A549 (cell line): ENCODE measurements at regions not wholly inside any gene's neighbourhood (a gene's known extent, or its start where the extent isn't known, plus 50 kb on each side); places are given as distances from the start of the nearest gene placed in this dataset.

ENCODE experiments used
- ATAC-seq, 2 experiments: fragments of 200-7000 bp in 1 of 2; fragments of >200 bp in 1 of 2; cut with Nextera tagmentation in 1 of 2; cut with Tn5 transposase in 1 of 2; 3 replicates each; pipeline versions ENCODE4 v1.8.0 to v1.9.1; 2018 to 2020; ENCODE audit warnings: mild to moderate bottlenecking in 1 of 2, moderate library complexity in 1 of 2
- CTCF ChIA-PET: fragments of 300-600 bp; sonication (Branson Sonifier 250); formaldehyde crosslinking; extraction: SDS; loops from one replicate; lab custom pipeline; 2021; ENCODE audit warnings: antibody characterized with exemption, inconsistent platforms; lab: Yijun Ruan, JAX
- POLR2A ChIA-PET: fragments of 350-600 bp; formaldehyde crosslinking; extraction: SDS; loops from one replicate; lab custom pipeline; 2021; ENCODE audit warnings: antibody characterized with exemption, inconsistent platforms; lab: Yijun Ruan, JAX
- DNase-seq, 2 experiments: peaks; one replicate each; pipeline versions ENCODE4 v3.0.0 to v3.0.0-alpha.2; 2011 to 2016; ENCODE audit warnings: low read depth in 1 of 2, low spot score in 1 of 2
- FAIRE-seq: peaks from 2 replicates; lab custom pipeline; 2011; peaks lifted over from hg19 to GRCh38; lab: Jason Lieb, UNC
- H3K27ac ChIP-seq, 2 experiments: fragments of >200 bp; sonication (Bioruptor Twin); formaldehyde crosslinking; 3 replicates each; pipeline ENCODE4 v1.5.1; 2016 to 2017
- H3K4me1 ChIP-seq: fragments of >200 bp; sonication (Bioruptor Twin); formaldehyde crosslinking; 3 replicates; pipeline ENCODE4 v1.6.1; 2016
- H3K4me2 ChIP-seq: fragments of >200 bp; sonication (Bioruptor Twin); formaldehyde crosslinking; 3 replicates; pipeline ENCODE4 v1.6.1; 2016
- H3K4me3 ChIP-seq: fragments of >200 bp; sonication (Bioruptor Twin); formaldehyde crosslinking; 3 replicates; pipeline ENCODE4 v1.5.1; 2016
- H3K9me3 ChIP-seq: fragments of >200 bp; sonication (Bioruptor Twin); formaldehyde crosslinking; 3 replicates; pipeline ENCODE4 v1.6.1; 2016
- CHD2 ChIP-seq: fragments of 150-350 bp; IDR thresholded peaks from 2 replicates; pipeline ENCODE4 v1.6.1; 2014; ENCODE audit warnings: low read length; ENCODE audit not compliant: partially characterized antibody
- CTCF ChIP-seq: fragments of >200 bp; sonication (Bioruptor Twin); formaldehyde crosslinking; IDR thresholded peaks from 3 replicates; pipeline ENCODE4 v1.5.1; 2016
- E2F6 ChIP-seq: IDR thresholded peaks from 2 replicates; pipeline ENCODE4 v1.6.1; 2012; ENCODE audit warnings: low read depth, borderline replicate concordance
- EHF ChIP-seq: fragments of 250-450 bp; sonication (Bioruptor Pico); IDR thresholded peaks from 2 replicates; pipeline ENCODE4 v1.5.0; 2020; ENCODE audit warnings: mild to moderate bottlenecking
- EP300 ChIP-seq, 2 experiments: fragments of >200 bp; sonication (Bioruptor Twin); formaldehyde crosslinking; IDR thresholded peaks; 2 replicates in 1 of 2; 3 replicates in 1 of 2; pipeline ENCODE4 v1.6.1; 2016 to 2017
- FOSL2 ChIP-seq, 2 experiments: fragments of 450-650 bp in 1 of 2; fragments of >200 bp in 1 of 2; sonication (Bioruptor Twin) in 1 of 2; formaldehyde crosslinking; IDR thresholded peaks; 2 replicates each; pipeline versions ENCODE4 v1.5.0 to v1.6.1; 2016 to 2020; ENCODE audit warnings: mild to moderate bottlenecking in 1 of 2, moderate library complexity in 1 of 2
- FOXS1 ChIP-seq: fragments of 250-450 bp; sonication (Bioruptor Pico); IDR thresholded peaks from 2 replicates; pipeline ENCODE4 v1.5.0; 2020; ENCODE audit warnings: mild to moderate bottlenecking, moderate library complexity
- GATA3 ChIP-seq: IDR thresholded peaks from 2 replicates; pipeline ENCODE4 v1.6.1; 2012; ENCODE audit warnings: borderline replicate concordance
- HOXA7 ChIP-seq: fragments of 250-450 bp; sonication (Bioruptor Pico); IDR thresholded peaks from 2 replicates; pipeline ENCODE4 v1.5.0; 2020; ENCODE audit warnings: mild to moderate bottlenecking, moderate library complexity
- HOXB13 ChIP-seq: fragments of 250-450 bp; sonication (Bioruptor Pico); IDR thresholded peaks from 2 replicates; pipeline ENCODE4 v1.5.0; 2020; ENCODE audit warnings: low read depth, mild to moderate bottlenecking, moderate library complexity
- JUNB ChIP-seq: fragments of >200 bp; sonication (Bioruptor Twin); formaldehyde crosslinking; IDR thresholded peaks from 2 replicates; pipeline ENCODE4 v1.6.1; 2016
- KDM1A ChIP-seq: fragments of 200-600 bp; sonication (generic); IDR thresholded peaks from 2 replicates; pipeline ENCODE4 v1.6.1; 2016; ENCODE audit warnings: low read depth, mild to moderate bottlenecking
- MAFK ChIP-seq: fragments of 450-650 bp; IDR thresholded peaks from 2 replicates; pipeline ENCODE4 v1.6.1; 2014; ENCODE audit not compliant: partially characterized antibody
- NFE2L2 ChIP-seq: fragments of 150-350 bp; conservative IDR thresholded peaks from 2 replicates; pipeline ENCODE4 v1.6.1; 2014; ENCODE audit warnings: low read length
- NPAS2 ChIP-seq: fragments of 250-450 bp; sonication (Bioruptor Pico); IDR thresholded peaks from 2 replicates; pipeline ENCODE4 v1.8.0; 2022; ENCODE audit warnings: mild to moderate bottlenecking, moderate library complexity, borderline replicate concordance
- NR3C1 ChIP-seq: fragments of >200 bp; sonication (Bioruptor Twin); formaldehyde crosslinking; IDR thresholded peaks from 3 replicates; pipeline ENCODE4 v1.6.1; 2017
- POLR2A ChIP-seq: IDR thresholded peaks from 2 replicates; pipeline ENCODE4 v1.6.1; 2012; ENCODE audit warnings: mild to moderate bottlenecking, low read length
- RAD21 ChIP-seq, 2 experiments: fragments of >200 bp in 1 of 2; sonication (Bioruptor Twin) in 1 of 2; formaldehyde crosslinking in 1 of 2; IDR thresholded peaks in 1 of 2; conservative IDR thresholded peaks in 1 of 2; 2 replicates in 1 of 2; 3 replicates in 1 of 2; pipeline ENCODE4 v1.6.1; 2012 to 2018; ENCODE audit warnings: inconsistent platforms in 1 of 2
- RARB ChIP-seq: fragments of 250-450 bp; sonication (Bioruptor Pico); IDR thresholded peaks from 2 replicates; pipeline ENCODE4 v1.8.0; 2021; ENCODE audit warnings: mild to moderate bottlenecking, moderate library complexity
- RNF2 ChIP-seq: fragments of 200-600 bp; sonication (generic); IDR thresholded peaks from 2 replicates; pipeline ENCODE4 v1.6.1; 2016; ENCODE audit warnings: low read depth, mild to moderate bottlenecking, antibody characterized with exemption, moderate library complexity, borderline replicate concordance
- SMC3 ChIP-seq: fragments of >200 bp; sonication (Bioruptor Twin); formaldehyde crosslinking; IDR thresholded peaks from 3 replicates; pipeline ENCODE4 v1.6.1; 2018; ENCODE audit warnings: inconsistent platforms
- TFCP2L1 ChIP-seq: fragments of 250-450 bp; sonication (Bioruptor Pico); IDR thresholded peaks from 2 replicates; pipeline ENCODE4 v1.5.0; 2021; ENCODE audit warnings: mild to moderate bottlenecking
- TP53 ChIP-seq: fragments of 250-450 bp; sonication (Bioruptor Pico); IDR thresholded peaks from 2 replicates; pipeline ENCODE4 v1.5.0; 2021; ENCODE audit warnings: mild to moderate bottlenecking, moderate library complexity
- ZC3H11A ChIP-seq: fragments of 450-650 bp; IDR thresholded peaks from 2 replicates; pipeline ENCODE4 v1.6.1; 2014; ENCODE audit warnings: antibody characterized with exemption, mild to moderate bottlenecking
- ZSCAN20 ChIP-seq: fragments of 250-450 bp; sonication (Bioruptor Pico); IDR thresholded peaks from 2 replicates; pipeline ENCODE4 v1.8.0; 2022; ENCODE audit warnings: mild to moderate bottlenecking, moderate library complexity
- WGBS: methylation state at CpG from one replicate; pipeline ENCODE4 v1.1.6; 2017; ENCODE audit errors: missing lambda C conversion rate; 5-methylcytosine and 5-hydroxymethylcytosine counted together
- TF ChIP-seq, protein P1 (sequence below): fragments of 250-450 bp; sonication (Bioruptor Pico); IDR thresholded peaks from 2 replicates; pipeline ENCODE4 v1.5.0; 2020; ENCODE audit warnings: low read depth, mild to moderate bottlenecking, moderate library complexity
- TF ChIP-seq, protein P2 (sequence below): fragments of 150-350 bp; IDR thresholded peaks from 2 replicates; pipeline ENCODE4 v1.6.1; 2014; ENCODE audit warnings: low read depth, mild to moderate bottlenecking, low read length
- TF ChIP-seq, protein P3 (sequence below): IDR thresholded peaks from 2 replicates; pipeline ENCODE4 v1.6.1; 2012
- TF ChIP-seq, protein P4 (sequence below): IDR thresholded peaks from 2 replicates; pipeline ENCODE4 v1.6.1; 2012

DNA sequence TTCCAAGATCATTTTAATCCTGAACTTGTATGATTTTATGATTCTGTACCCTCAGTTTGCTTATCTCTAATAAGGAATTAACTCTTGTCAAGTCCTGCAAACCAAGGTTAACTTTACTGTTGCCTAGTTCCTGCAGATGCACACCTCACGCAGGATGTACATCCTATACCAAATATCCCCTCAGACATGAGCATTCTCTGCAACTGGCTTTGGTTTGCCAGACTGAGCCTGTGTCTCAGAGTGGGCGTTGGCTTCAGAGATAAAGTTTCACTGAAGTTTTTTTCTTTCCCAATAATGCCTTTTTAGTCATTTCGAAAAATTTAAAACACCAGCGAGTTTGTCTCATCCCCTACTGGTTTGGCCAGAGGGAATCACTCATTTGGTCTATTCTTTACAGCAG lies 173.9 kb downstream of the NR2F2 start:
- DNase-seq, result no peak
- Histone ChIP-seq H3K4me1 (no peaks in the 10 kb centered on the region), H3K27ac (no peak overlapping the region), H3K4me3 (no peak overlapping the region), H3K9me3 (no peaks in the 10 kb centered on the region), H3K4me2 (no peak overlapping the region)
- ATAC-seq, result no peak
- 7% methylated on average over 4 of the region's 4 CpGs for WGBS
- FAIRE-seq, result no peak
- ChIA-PET CTCF (no interaction called here), POLR2A (no interaction called here)
- TF ChIP-seq EP300 (IDR thresholded peaks at IDR 0.05), result no peak
- TF ChIP-seq, protein P1, sequence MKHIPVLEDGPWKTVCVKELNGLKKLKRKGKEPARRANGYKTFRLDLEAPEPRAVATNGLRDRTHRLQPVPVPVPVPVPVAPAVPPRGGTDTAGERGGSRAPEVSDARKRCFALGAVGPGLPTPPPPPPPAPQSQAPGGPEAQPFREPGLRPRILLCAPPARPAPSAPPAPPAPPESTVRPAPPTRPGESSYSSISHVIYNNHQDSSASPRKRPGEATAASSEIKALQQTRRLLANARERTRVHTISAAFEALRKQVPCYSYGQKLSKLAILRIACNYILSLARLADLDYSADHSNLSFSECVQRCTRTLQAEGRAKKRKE (CRISPR knock-in tag), result no peak
- TF ChIP-seq E2F6, result no peak
- no peak for TF ChIP-seq NFE2L2
- TF ChIP-seq RARB (CRISPR knock-in tag), result no peak
- TF ChIP-seq, protein P2, sequence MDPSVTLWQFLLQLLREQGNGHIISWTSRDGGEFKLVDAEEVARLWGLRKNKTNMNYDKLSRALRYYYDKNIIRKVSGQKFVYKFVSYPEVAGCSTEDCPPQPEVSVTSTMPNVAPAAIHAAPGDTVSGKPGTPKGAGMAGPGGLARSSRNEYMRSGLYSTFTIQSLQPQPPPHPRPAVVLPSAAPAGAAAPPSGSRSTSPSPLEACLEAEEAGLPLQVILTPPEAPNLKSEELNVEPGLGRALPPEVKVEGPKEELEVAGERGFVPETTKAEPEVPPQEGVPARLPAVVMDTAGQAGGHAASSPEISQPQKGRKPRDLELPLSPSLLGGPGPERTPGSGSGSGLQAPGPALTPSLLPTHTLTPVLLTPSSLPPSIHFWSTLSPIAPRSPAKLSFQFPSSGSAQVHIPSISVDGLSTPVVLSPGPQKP, result no peak
- TF ChIP-seq MAFK, result no peak
- no peak for TF ChIP-seq GATA3
- no peak for TF ChIP-seq TFCP2L1 (CRISPR knock-in tag)
- no peak for TF ChIP-seq ZC3H11A
- TF ChIP-seq NPAS2, result no peak
- no peak for TF ChIP-seq KDM1A
- TF ChIP-seq, all 56 proteins: peak for 0

GRCh38 chr15:96505014-96505413 lies 174.5 kb downstream of the NR2F2 start:
- no peak for TF ChIP-seq HOXB13
- TF ChIP-seq, protein P3, sequence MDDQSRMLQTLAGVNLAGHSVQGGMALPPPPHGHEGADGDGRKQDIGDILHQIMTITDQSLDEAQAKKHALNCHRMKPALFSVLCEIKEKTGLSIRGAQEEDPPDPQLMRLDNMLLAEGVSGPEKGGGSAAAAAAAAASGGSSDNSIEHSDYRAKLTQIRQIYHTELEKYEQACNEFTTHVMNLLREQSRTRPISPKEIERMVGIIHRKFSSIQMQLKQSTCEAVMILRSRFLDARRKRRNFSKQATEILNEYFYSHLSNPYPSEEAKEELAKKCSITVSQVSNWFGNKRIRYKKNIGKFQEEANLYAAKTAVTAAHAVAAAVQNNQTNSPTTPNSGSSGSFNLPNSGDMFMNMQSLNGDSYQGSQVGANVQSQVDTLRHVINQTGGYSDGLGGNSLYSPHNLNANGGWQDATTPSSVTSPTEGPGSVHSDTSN, result no peak
- no peak for TF ChIP-seq EP300 (IDR thresholded peaks at IDR 0.05)
- TF ChIP-seq SMC3, result no peak
- TF ChIP-seq NR3C1, result no peak
- no peak for TF ChIP-seq ZSCAN20 (CRISPR knock-in tag)
- TF ChIP-seq FOSL2 (IDR thresholded peaks at IDR 0.05), result no peak
- no peak for TF ChIP-seq FOSL2 (CRISPR knock-in tag; IDR thresholded peaks at IDR 0.05)
- TF ChIP-seq JUNB, result no peak
- no peak for TF ChIP-seq NPAS2
- TF ChIP-seq RAD21 (conservative IDR thresholded peaks at IDR 0.05 in 1 of 2, IDR thresholded peaks at IDR 0.05 in 1 of 2), result no peak
- no peak for TF ChIP-seq HOXA7
- H3K4me3 ChIP-seq, result no peak overlapping the region
- DNase-seq, result no peak
- ChIA-PET POLR2A (no interaction called here), CTCF (no interaction called here)
- no peak for FAIRE-seq
- H3K9me3 ChIP-seq, result no peaks in the 10 kb centered on the region
- no peak overlapping the region for H3K4me2 ChIP-seq
- WGBS, result 0% methylated on average over 4 of the region's 4 CpGs
- ATAC-seq, result no peak
- H3K4me1 ChIP-seq, result no peaks in the 10 kb centered on the region
- H3K27ac ChIP-seq, result no peak overlapping the region

DNA sequence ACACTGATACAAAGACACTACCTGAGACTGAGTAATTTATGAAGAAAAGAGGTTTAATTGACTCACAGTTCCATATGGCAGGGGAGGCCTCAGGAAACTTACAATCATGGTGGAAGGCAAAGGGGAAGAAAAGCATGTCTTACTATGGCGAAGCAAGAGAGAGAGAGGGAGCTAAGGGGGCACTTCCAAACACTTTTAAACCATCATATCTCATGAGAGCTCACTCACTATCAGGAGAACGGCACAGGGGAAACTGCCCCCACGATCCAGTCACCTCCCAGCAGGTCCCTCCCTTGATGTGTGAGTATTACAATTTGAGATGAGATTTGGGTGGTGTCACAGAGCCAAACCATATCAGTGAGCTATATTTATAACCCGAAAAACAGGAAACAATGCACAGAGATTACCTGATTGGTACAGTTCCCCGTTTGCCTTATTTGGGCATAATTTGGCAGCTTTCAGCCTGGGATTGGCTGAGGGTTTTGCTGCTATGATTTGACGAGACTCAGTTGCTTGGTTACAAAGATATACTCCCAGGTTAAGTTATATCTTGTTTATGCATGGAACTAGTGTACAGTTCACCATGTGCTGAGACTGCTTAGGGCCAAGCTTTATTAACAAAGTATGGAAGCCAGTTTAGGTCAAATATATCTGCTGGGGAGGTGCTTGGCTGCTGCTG lies 184.2 kb downstream of the NR2F2 start:
- H3K27ac ChIP-seq, result no peak overlapping the region
- no peaks in the 10 kb centered on the region for H3K9me3 ChIP-seq
- H3K4me2 ChIP-seq, result no peak overlapping the region
- ChIA-PET CTCF (no interaction called here), POLR2A (no interaction called here)
- H3K4me3 ChIP-seq, result no peak overlapping the region
- FAIRE-seq, result no peak
- H3K4me1 ChIP-seq, result no peaks in the 10 kb centered on the region
- ATAC-seq, result no peak; a peak in 1 of 6 replicates
- WGBS, result 2% methylated on average over 6 of the region's 6 CpGs
- no peak for DNase-seq
- TF ChIP-seq SMC3 (no peak), HOXA7 (no peak), CTCF (no peak), TP53 (CRISPR knock-in tag) (no peak), RNF2 (no peak), POLR2A (no peak), EHF (CRISPR knock-in tag) (no peak), FOXS1 (CRISPR knock-in tag) (no peak), CHD2 (no peak)
- TF ChIP-seq, protein P4, sequence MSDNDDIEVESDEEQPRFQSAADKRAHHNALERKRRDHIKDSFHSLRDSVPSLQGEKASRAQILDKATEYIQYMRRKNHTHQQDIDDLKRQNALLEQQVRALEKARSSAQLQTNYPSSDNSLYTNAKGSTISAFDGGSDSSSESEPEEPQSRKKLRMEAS, result no peak
- TF ChIP-seq, protein P1 (CRISPR knock-in tag), result no peak
